ENCODE measurements at regions not wholly inside any gene's neighbourhood (a gene's known extent, or its start where the extent isn't known, plus 50 kb on each side); places are given as distances from the start of the nearest gene placed in this dataset.

- Histone ChIP-seq H3K27ac (ENCODE audit: low read depth, low read length, poor library complexity, severe bottlenecking) (no peak overlapping the region), H3K4me3 (ENCODE audit: low read depth, low read length, poor library complexity, severe bottlenecking) (no peak overlapping the region), H3K9me3 (ENCODE audit: low read depth, low read length, poor library complexity, severe bottlenecking) (no peaks in the 10 kb centered on the region), H3K4me1 (ENCODE audit: insufficient read depth, low read length, poor library complexity, severe bottlenecking) (no peaks in the 10 kb centered on the region), H3K36me3 (ENCODE audit: insufficient read depth, low read length, poor library complexity, severe bottlenecking) (no peaks in the 10 kb centered on the region), H3K27me3 (replicated peaks; ENCODE audit: insufficient read depth, low read depth, low read length, poor library complexity) (no peaks in the 10 kb centered on the region)
- TF ChIP-seq EZH2 (IDR thresholded peaks at IDR 0.05; ENCODE audit: borderline replicate concordance, low read depth, low read length, poor library complexity, severe bottlenecking), result no peak
- TF ChIP-seq, protein P1, sequence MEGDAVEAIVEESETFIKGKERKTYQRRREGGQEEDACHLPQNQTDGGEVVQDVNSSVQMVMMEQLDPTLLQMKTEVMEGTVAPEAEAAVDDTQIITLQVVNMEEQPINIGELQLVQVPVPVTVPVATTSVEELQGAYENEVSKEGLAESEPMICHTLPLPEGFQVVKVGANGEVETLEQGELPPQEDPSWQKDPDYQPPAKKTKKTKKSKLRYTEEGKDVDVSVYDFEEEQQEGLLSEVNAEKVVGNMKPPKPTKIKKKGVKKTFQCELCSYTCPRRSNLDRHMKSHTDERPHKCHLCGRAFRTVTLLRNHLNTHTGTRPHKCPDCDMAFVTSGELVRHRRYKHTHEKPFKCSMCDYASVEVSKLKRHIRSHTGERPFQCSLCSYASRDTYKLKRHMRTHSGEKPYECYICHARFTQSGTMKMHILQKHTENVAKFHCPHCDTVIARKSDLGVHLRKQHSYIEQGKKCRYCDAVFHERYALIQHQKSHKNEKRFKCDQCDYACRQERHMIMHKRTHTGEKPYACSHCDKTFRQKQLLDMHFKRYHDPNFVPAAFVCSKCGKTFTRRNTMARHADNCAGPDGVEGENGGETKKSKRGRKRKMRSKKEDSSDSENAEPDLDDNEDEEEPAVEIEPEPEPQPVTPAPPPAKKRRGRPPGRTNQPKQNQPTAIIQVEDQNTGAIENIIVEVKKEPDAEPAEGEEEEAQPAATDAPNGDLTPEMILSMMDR (conservative IDR thresholded peaks at IDR 0.05; ENCODE audit: low read depth, low read length), result no peak
- intact Hi-C loops (cut with micrococcal nuclease; ENCODE audit: unreplicated experiment), result no loop called here
- ChIA-PET POLR2A (ENCODE audit: low non-redundant PET) (no interaction called here), CTCF (no interaction called here)
- no TSS peak for BruUV-seq (replicated peaks)
- DNase-seq (ENCODE audit: low spot score), result no peak
Measured at GRCh38 chr5:171614971-171615653, 170.5 kb upstream of the SMIM23 start.

GRCh38 chr5:171615705-171616640, 169.6 kb upstream of the SMIM23 start:
- Histone ChIP-seq H3K4me3 (ENCODE audit: low read depth, low read length, poor library complexity, severe bottlenecking) (no peak overlapping the region), H3K36me3 (ENCODE audit: insufficient read depth, low read length, poor library complexity, severe bottlenecking) (no peaks in the 10 kb centered on the region), H3K9me3 (ENCODE audit: low read depth, low read length, poor library complexity, severe bottlenecking) (no peaks in the 10 kb centered on the region), H3K4me1 (ENCODE audit: insufficient read depth, low read length, poor library complexity, severe bottlenecking) (no peaks in the 10 kb centered on the region), H3K27me3 (replicated peaks; ENCODE audit: insufficient read depth, low read depth, low read length, poor library complexity) (no peaks in the 10 kb centered on the region), H3K27ac (ENCODE audit: low read depth, low read length, poor library complexity, severe bottlenecking) (no peak overlapping the region)
- TF ChIP-seq, protein P1 (conservative IDR thresholded peaks at IDR 0.05; ENCODE audit: low read depth, low read length), result no peak
- TF ChIP-seq EZH2 (IDR thresholded peaks at IDR 0.05; ENCODE audit: borderline replicate concordance, low read depth, low read length, poor library complexity, severe bottlenecking), result no peak
- CTCF ChIA-PET, result interaction anchor here (0.6 kb wide), 1 partner anchor 391 kb away, joined by 3 read pairs; the partner anchor contains the start of gene FBXW11
- no TSS peak for BruUV-seq (replicated peaks)
- POLR2A ChIA-PET (ENCODE audit: low non-redundant PET), result no interaction called here
- intact Hi-C loops (cut with micrococcal nuclease; ENCODE audit: unreplicated experiment), result no loop called here
- DNase-seq (ENCODE audit: low spot score), result no peak

DNA sequence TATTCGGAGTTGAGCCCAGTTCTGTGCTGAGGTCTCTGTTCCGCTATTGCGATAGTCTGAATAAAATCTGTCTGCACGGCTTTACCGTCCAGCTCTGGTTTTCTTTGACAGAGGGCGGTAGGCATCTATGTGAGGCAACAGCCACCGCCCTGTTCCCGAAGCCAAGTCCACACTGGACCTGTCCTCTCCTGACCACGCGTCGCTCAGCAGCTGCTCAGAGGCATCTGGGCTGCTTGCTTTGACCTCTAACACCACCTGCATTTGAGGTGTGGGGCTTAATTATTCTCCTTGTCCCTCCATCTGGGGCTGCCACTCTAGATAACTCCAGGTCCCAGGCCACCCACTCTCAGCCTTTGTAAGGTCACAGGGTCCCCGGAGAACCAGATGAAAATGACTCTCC, 168.4 kb upstream of the SMIM23 start:
- intact Hi-C loops (cut with micrococcal nuclease; ENCODE audit: unreplicated experiment), result no loop called here
- no peaks in the 10 kb centered on the region for H3K9me3 ChIP-seq (ENCODE audit: low read depth, low read length, poor library complexity, severe bottlenecking)
- no peaks in the 10 kb centered on the region for H3K36me3 ChIP-seq (ENCODE audit: insufficient read depth, low read length, poor library complexity, severe bottlenecking)
- DNase-seq (ENCODE audit: low spot score), result no peak
- no peak overlapping the region for H3K27ac ChIP-seq (ENCODE audit: low read depth, low read length, poor library complexity, severe bottlenecking)
- no peaks in the 10 kb centered on the region for H3K4me1 ChIP-seq (ENCODE audit: insufficient read depth, low read length, poor library complexity, severe bottlenecking)
- BruUV-seq (replicated peaks), result no TSS peak
- no peak for TF ChIP-seq EZH2 (IDR thresholded peaks at IDR 0.05; ENCODE audit: borderline replicate concordance, low read depth, low read length, poor library complexity, severe bottlenecking)
- TF ChIP-seq, protein P1 (conservative IDR thresholded peaks at IDR 0.05; ENCODE audit: low read depth, low read length), result no peak
- CTCF ChIA-PET, result no interaction called here
- POLR2A ChIA-PET (ENCODE audit: low non-redundant PET), result no interaction called here
- H3K27me3 ChIP-seq (replicated peaks; ENCODE audit: insufficient read depth, low read depth, low read length, poor library complexity), result no peaks in the 10 kb centered on the region
- H3K4me3 ChIP-seq (ENCODE audit: low read depth, low read length, poor library complexity, severe bottlenecking), result no peak overlapping the region

Data from A673 (cell line).